ENCODE measurements at regions not wholly inside any gene's neighbourhood (a gene's known extent, or its start where the extent isn't known, plus 50 kb on each side); places are given as distances from the start of the nearest gene placed in this dataset.

GRCh38 chr18:64513401-64513800, 364.5 kb upstream of the LINC00305 start:
- TF ChIP-seq HINFP (CRISPR knock-in tag; IDR thresholded peaks at IDR 0.05; ENCODE audit: low read depth), result no peak
- no peak for TF ChIP-seq USF2 (IDR thresholded peaks at IDR 0.05; ENCODE audit: low read depth, low read length)
- TF ChIP-seq USF2 (CRISPR knock-in tag; IDR thresholded peaks at IDR 0.05; ENCODE audit: borderline replicate concordance), result no peak
- no peak for TF ChIP-seq RBFOX2 (IDR thresholded peaks at IDR 0.05; ENCODE audit: low read depth, low read length)
- no peak for TF ChIP-seq POLR2A (IDR thresholded peaks at IDR 0.05; ENCODE audit: insufficient read depth in 1 of 2, low read depth in 2 of 2, low read length in 2 of 2)
- no peak for TF ChIP-seq PBX3 (CRISPR knock-in tag; IDR thresholded peaks at IDR 0.05; ENCODE audit: borderline replicate concordance)
- no peak for TF ChIP-seq ZNF207 (IDR thresholded peaks at IDR 0.05; ENCODE audit: borderline replicate concordance)
- no peak for TF ChIP-seq ZNF629 (CRISPR knock-in tag; conservative IDR thresholded peaks at IDR 0.05)
- TF ChIP-seq ZNF670 (CRISPR knock-in tag; IDR thresholded peaks at IDR 0.05; ENCODE audit: borderline replicate concordance), result no peak
- no peak for TF ChIP-seq MBD4 (IDR thresholded peaks at IDR 0.05; ENCODE audit: borderline replicate concordance, low read length)
- no peak for TF ChIP-seq NCOA1 (CRISPR knock-in tag; IDR thresholded peaks at IDR 0.05)
- TF ChIP-seq TOE1 (CRISPR knock-in tag; IDR thresholded peaks at IDR 0.05), result no peak
- no peak for TF ChIP-seq NR1H2 (CRISPR knock-in tag; IDR thresholded peaks at IDR 0.05; ENCODE audit: borderline replicate concordance, low read depth)
- no peak for TF ChIP-seq ZFP37 (CRISPR knock-in tag; IDR thresholded peaks at IDR 0.05; ENCODE audit: borderline replicate concordance)
